GM13976 (cell line): ENCODE measurements at regions not wholly inside any gene's neighbourhood (a gene's known extent, or its start where the extent isn't known, plus 50 kb on each side); places are given as distances from the start of the nearest gene placed in this dataset.

ENCODE experiments used
- DNase-seq: peaks from one replicate; pipeline ENCODE4 v3.0.0; 2012; ENCODE audit warnings: low spot score
- CTCF ChIP-seq: IDR thresholded peaks from 2 replicates; pipeline ENCODE4 v1.5.1; 2012; ENCODE audit warnings: borderline replicate concordance, mild to moderate bottlenecking; ENCODE audit not compliant: insufficient read depth; ENCODE audit errors: extremely low read depth, missing control alignments, control extremely low read depth
- in situ Hi-C: fragments of 300-500 bp; cut with MboI; formaldehyde crosslinking; loops from one replicate; pipeline ENCODE4 v1.12.0; 2022; ENCODE audit warnings: low sequenced_read_pairs, mixed read lengths, inconsistent platforms; ENCODE audit not compliant: unreplicated experiment

GRCh38 chr2:82657106-82657505 is 1802.0 kb downstream of the SUCLG1 start:
- TF ChIP-seq CTCF = no peak
- in situ Hi-C loops = no loop called here
- DNase-seq = no peak

- no peak for TF ChIP-seq CTCF
- in situ Hi-C loops = no loop called here
- DNase-seq = no peak
Measured at GRCh38 chr2:82656420-82656819, 1802.7 kb downstream of the SUCLG1 start.

GRCh38 chr2:82652117-82652516 is 1807.0 kb downstream of the SUCLG1 start:
- in situ Hi-C loops = no loop called here
- no peak for DNase-seq
- no peak for TF ChIP-seq CTCF

- no peak for DNase-seq
- in situ Hi-C loops = no loop called here
- no peak for TF ChIP-seq CTCF
Measured at GRCh38 chr2:82650038-82650437, 1809.0 kb downstream of the SUCLG1 start.

- in situ Hi-C loops = no loop called here
- no peak for DNase-seq
- TF ChIP-seq CTCF = no peak
Measured at GRCh38 chr2:82641598-82642180, 1817.4 kb downstream of the SUCLG1 start.

GRCh38 chr2:82636402-82637020 is 1822.6 kb downstream of the SUCLG1 start:
- DNase-seq = no peak
- in situ Hi-C loops = no loop called here
- no peak for TF ChIP-seq CTCF
